ENCODE measurements at regions not wholly inside any gene's neighbourhood (a gene's known extent, or its start where the extent isn't known, plus 50 kb on each side); places are given as distances from the start of the nearest gene placed in this dataset.

GRCh38 chr5:163913548-163913947, 408.1 kb downstream of the MAT2B start:
- TF ChIP-seq POLR2A (IDR thresholded peaks at IDR 0.05) (no peak), CTCF (IDR thresholded peaks at IDR 0.05) (no peak)

All from thyroid gland (tissue), 4 donors.